WTC11 (cell line): ENCODE measurements at regions not wholly inside any gene's neighbourhood (a gene's known extent, or its start where the extent isn't known, plus 50 kb on each side); places are given as distances from the start of the nearest gene placed in this dataset.

Source experiments
- ETV6 ChIP-seq: sonication (generic); formaldehyde crosslinking; IDR thresholded peaks from 2 replicates; pipeline ENCODE4 v1.8.1; 2022; ENCODE audit warnings: mild to moderate bottlenecking, missing genetic modification reagents
- HMGA2 ChIP-seq: fragments of 250-450 bp; sonication (Bioruptor Pico); IDR thresholded peaks from 2 replicates; pipeline ENCODE4 v1.4.0; 2021; ENCODE audit warnings: mild to moderate bottlenecking, moderate library complexity
- KAT7 ChIP-seq: sonication (generic); formaldehyde crosslinking; IDR thresholded peaks from 2 replicates; pipeline ENCODE4 v1.8.1; 2023; ENCODE audit warnings: missing genetic modification reagents, mild to moderate bottlenecking, borderline replicate concordance
- NR1H2 ChIP-seq: sonication (generic); formaldehyde crosslinking; IDR thresholded peaks from 2 replicates; pipeline ENCODE4 v1.9.0; 2021; ENCODE audit warnings: mild to moderate bottlenecking, moderate library complexity, missing genetic modification reagents
- SMAD4 ChIP-seq: sonication (generic); formaldehyde crosslinking; IDR thresholded peaks from 2 replicates; pipeline ENCODE4 v1.8.0; 2022; ENCODE audit warnings: mild to moderate bottlenecking, missing genetic modification reagents
- SOX15 ChIP-seq: fragments of 250-450 bp; sonication (Bioruptor Pico); IDR thresholded peaks from 2 replicates; pipeline ENCODE4 v1.9.0; 2021; ENCODE audit warnings: mild to moderate bottlenecking
- TEAD4 ChIP-seq: sonication (generic); formaldehyde crosslinking; IDR thresholded peaks from 2 replicates; pipeline ENCODE4 v1.8.0; 2022; ENCODE audit warnings: mild to moderate bottlenecking, missing genetic modification reagents
- TP53 ChIP-seq: sonication (generic); formaldehyde crosslinking; IDR thresholded peaks from 2 replicates; pipeline ENCODE4 v1.8.1; 2023; ENCODE audit warnings: mild to moderate bottlenecking, missing genetic modification reagents
- ZNF317 ChIP-seq: sonication (generic); formaldehyde crosslinking; IDR thresholded peaks from 2 replicates; pipeline ENCODE4 v1.8.1; 2023; ENCODE audit warnings: low read depth, mild to moderate bottlenecking, moderate library complexity, missing genetic modification reagents, borderline replicate concordance
- TF ChIP-seq, protein P1 (sequence below): fragments of 200-600 bp; IDR thresholded peaks from 2 replicates; pipeline ENCODE4 v1.8.0; 2022; ENCODE audit warnings: antibody characterized with exemption
- TF ChIP-seq, protein P2 (sequence below): sonication (generic); formaldehyde crosslinking; IDR thresholded peaks from 2 replicates; pipeline ENCODE4 v1.8.1; 2023; ENCODE audit warnings: mild to moderate bottlenecking, missing genetic modification reagents
- TF ChIP-seq, protein P3 (sequence below): sonication (generic); formaldehyde crosslinking; IDR thresholded peaks from 2 replicates; pipeline ENCODE4 v1.8.1; 2022; ENCODE audit warnings: low read depth, missing genetic modification reagents, borderline replicate concordance
- TF ChIP-seq, protein P4 (sequence below): sonication (generic); formaldehyde crosslinking; IDR thresholded peaks from 2 replicates; pipeline ENCODE4 v1.8.0; 2022; ENCODE audit warnings: mild to moderate bottlenecking, missing genetic modification reagents

DNA sequence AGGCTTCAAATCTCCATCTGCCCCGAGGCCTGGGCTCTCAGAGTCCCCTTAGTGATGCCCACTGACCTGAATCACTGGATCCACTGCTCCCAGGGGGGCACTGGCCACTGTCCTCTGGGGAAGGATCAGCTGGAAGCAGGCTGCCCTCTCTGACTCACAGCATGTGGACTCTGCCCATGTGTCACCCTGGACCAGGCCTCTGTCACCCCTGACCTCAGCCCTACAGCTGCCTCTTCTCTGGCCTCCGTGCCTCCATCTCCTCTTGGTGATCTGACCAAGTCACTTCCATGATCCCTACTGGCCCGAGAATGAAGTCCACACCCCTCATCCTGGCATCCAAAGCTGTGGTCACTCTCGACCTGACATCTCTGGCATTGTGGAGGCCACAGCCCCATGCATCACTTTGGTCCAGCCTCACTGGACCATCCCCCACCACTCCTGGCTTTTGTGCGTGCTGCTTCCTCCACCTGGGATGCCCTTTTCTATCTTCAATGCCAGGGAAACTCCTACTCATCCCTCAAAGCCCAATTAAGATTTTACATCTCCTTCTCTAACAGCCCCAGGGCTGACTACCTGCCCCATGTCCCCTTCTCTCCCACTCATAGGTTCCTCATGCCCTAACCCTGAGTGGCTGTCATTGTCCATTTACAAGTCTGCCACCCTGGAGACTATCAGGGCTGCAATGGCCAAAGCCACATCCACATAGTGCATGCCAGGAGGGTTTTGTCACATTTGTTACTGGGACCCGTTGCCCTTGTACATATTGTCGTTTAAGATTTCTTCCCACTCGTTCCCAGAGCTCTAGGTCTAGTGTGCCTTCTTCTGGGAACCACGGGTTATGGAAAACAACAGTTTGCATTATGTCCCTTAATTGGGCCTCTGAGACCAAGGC lies 685.0 kb downstream of the MATN1 start:
- TF ChIP-seq, protein P1, sequence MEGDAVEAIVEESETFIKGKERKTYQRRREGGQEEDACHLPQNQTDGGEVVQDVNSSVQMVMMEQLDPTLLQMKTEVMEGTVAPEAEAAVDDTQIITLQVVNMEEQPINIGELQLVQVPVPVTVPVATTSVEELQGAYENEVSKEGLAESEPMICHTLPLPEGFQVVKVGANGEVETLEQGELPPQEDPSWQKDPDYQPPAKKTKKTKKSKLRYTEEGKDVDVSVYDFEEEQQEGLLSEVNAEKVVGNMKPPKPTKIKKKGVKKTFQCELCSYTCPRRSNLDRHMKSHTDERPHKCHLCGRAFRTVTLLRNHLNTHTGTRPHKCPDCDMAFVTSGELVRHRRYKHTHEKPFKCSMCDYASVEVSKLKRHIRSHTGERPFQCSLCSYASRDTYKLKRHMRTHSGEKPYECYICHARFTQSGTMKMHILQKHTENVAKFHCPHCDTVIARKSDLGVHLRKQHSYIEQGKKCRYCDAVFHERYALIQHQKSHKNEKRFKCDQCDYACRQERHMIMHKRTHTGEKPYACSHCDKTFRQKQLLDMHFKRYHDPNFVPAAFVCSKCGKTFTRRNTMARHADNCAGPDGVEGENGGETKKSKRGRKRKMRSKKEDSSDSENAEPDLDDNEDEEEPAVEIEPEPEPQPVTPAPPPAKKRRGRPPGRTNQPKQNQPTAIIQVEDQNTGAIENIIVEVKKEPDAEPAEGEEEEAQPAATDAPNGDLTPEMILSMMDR = no peak
- TF ChIP-seq SOX15 (CRISPR knock-in tag) (no peak), HMGA2 (no peak), NR1H2 (CRISPR knock-in tag) (no peak), TP53 (CRISPR knock-in tag) (no peak), TEAD4 (CRISPR knock-in tag) (no peak), ZNF317 (no peak), SMAD4 (CRISPR knock-in tag) (no peak), KAT7 (CRISPR knock-in tag) (no peak), ETV6 (CRISPR knock-in tag) (no peak)
- TF ChIP-seq, protein P2, sequence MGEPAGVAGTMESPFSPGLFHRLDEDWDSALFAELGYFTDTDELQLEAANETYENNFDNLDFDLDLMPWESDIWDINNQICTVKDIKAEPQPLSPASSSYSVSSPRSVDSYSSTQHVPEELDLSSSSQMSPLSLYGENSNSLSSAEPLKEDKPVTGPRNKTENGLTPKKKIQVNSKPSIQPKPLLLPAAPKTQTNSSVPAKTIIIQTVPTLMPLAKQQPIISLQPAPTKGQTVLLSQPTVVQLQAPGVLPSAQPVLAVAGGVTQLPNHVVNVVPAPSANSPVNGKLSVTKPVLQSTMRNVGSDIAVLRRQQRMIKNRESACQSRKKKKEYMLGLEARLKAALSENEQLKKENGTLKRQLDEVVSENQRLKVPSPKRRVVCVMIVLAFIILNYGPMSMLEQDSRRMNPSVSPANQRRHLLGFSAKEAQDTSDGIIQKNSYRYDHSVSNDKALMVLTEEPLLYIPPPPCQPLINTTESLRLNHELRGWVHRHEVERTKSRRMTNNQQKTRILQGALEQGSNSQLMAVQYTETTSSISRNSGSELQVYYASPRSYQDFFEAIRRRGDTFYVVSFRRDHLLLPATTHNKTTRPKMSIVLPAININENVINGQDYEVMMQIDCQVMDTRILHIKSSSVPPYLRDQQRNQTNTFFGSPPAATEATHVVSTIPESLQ (CRISPR knock-in tag) = no peak
- TF ChIP-seq, protein P3, sequence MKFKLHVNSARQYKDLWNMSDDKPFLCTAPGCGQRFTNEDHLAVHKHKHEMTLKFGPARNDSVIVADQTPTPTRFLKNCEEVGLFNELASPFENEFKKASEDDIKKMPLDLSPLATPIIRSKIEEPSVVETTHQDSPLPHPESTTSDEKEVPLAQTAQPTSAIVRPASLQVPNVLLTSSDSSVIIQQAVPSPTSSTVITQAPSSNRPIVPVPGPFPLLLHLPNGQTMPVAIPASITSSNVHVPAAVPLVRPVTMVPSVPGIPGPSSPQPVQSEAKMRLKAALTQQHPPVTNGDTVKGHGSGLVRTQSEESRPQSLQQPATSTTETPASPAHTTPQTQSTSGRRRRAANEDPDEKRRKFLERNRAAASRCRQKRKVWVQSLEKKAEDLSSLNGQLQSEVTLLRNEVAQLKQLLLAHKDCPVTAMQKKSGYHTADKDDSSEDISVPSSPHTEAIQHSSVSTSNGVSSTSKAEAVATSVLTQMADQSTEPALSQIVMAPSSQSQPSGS (CRISPR knock-in tag) = no peak
- TF ChIP-seq, protein P4, sequence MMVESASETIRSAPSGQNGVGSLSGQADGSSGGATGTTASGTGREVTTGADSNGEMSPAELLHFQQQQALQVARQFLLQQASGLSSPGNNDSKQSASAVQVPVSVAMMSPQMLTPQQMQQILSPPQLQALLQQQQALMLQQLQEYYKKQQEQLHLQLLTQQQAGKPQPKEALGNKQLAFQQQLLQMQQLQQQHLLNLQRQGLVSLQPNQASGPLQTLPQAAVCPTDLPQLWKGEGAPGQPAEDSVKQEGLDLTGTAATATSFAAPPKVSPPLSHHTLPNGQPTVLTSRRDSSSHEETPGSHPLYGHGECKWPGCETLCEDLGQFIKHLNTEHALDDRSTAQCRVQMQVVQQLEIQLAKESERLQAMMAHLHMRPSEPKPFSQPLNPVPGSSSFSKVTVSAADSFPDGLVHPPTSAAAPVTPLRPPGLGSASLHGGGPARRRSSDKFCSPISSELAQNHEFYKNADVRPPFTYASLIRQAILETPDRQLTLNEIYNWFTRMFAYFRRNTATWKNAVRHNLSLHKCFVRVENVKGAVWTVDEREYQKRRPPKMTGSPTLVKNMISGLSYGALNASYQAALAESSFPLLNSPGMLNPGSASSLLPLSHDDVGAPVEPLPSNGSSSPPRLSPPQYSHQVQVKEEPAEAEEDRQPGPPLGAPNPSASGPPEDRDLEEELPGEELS (CRISPR knock-in tag) = no peak
